Osteocyte (in vitro differentiated cells): ENCODE measurements at regions not wholly inside any gene's neighbourhood (a gene's known extent, or its start where the extent isn't known, plus 50 kb on each side); places are given as distances from the start of the nearest gene placed in this dataset.

Source experiments
- DNase-seq: peaks from one replicate; pipeline ENCODE4 v3.0.0; 2021; ENCODE audit warnings: mixed read lengths; ENCODE audit not compliant: unreplicated experiment; ENCODE audit errors: extremely low spot score
- H3K27ac Mint-ChIP-seq: one replicate; pipeline ENCODE4 v1.8.0; 2021; ENCODE audit warnings: mild to moderate bottlenecking, mixed read lengths; ENCODE audit not compliant: unreplicated experiment
- H3K27me3 Mint-ChIP-seq: one replicate; pipeline ENCODE4 v1.8.0; 2021; ENCODE audit warnings: mixed read lengths; ENCODE audit not compliant: unreplicated experiment
- H3K36me3 Mint-ChIP-seq: one replicate; pipeline ENCODE4 v1.8.0; 2021; ENCODE audit warnings: mixed read lengths; ENCODE audit not compliant: unreplicated experiment
- H3K4me1 Mint-ChIP-seq: one replicate; pipeline ENCODE4 v1.8.0; 2021; ENCODE audit warnings: mixed read lengths; ENCODE audit not compliant: unreplicated experiment
- H3K4me3 Mint-ChIP-seq: one replicate; pipeline ENCODE4 v1.8.0; 2021; ENCODE audit warnings: mild to moderate bottlenecking, moderate library complexity, mixed read lengths; ENCODE audit not compliant: unreplicated experiment
- H3K9me3 Mint-ChIP-seq: one replicate; pipeline ENCODE4 v1.8.0; 2021; ENCODE audit warnings: mixed read lengths; ENCODE audit not compliant: unreplicated experiment
- CTCF ChIP-seq: fragments of 200-600 bp; sonication (generic); IDR thresholded peaks from 2 replicates; pipeline ENCODE4 v1.5.0; 2021; ENCODE audit warnings: antibody characterized with exemption, mild to moderate bottlenecking, moderate library complexity

- no peak for DNase-seq
- H3K4me3 Mint-ChIP-seq = no peak overlapping the region
- H3K27ac Mint-ChIP-seq = peak overlapping the region; percentile 43
- H3K36me3 Mint-ChIP-seq = no peaks in the 10 kb centered on the region
- peaks cover 41% of the 10 kb centered on the region for H3K4me1 Mint-ChIP-seq
- H3K9me3 Mint-ChIP-seq = peaks cover 11% of the 10 kb centered on the region
- TF ChIP-seq CTCF = no peak
- H3K27me3 Mint-ChIP-seq = no peaks in the 10 kb centered on the region
These were observed 83.2 kb upstream of the TAS2R1 start for GRCh38 chr5:9713356-9713755.

- Mint-ChIP-seq H3K36me3 (no peaks in the 10 kb centered on the region), H3K27ac (peak overlapping the region; percentile 43), H3K9me3 (peaks cover 11% of the 10 kb centered on the region), H3K4me3 (no peak overlapping the region), H3K4me1 (peaks cover 45% of the 10 kb centered on the region), H3K27me3 (no peaks in the 10 kb centered on the region)
- no peak for TF ChIP-seq CTCF
- no peak for DNase-seq
These were observed 82.8 kb upstream of the TAS2R1 start for GRCh38 chr5:9712911-9713310.

GRCh38 chr5:9712506-9712905, 82.4 kb upstream of the TAS2R1 start:
- Mint-ChIP-seq H3K4me3 (no peak overlapping the region), H3K9me3 (peaks cover 10% of the 10 kb centered on the region), H3K36me3 (no peaks in the 10 kb centered on the region), H3K4me1 (peaks cover 47% of the 10 kb centered on the region), H3K27me3 (no peaks in the 10 kb centered on the region), H3K27ac (peak overlapping the region; percentile 62)
- no peak for TF ChIP-seq CTCF
- no peak for DNase-seq

GRCh38 chr5:9710069-9710468, 79.9 kb upstream of the TAS2R1 start:
- Mint-ChIP-seq H3K27ac (no peak overlapping the region), H3K4me1 (peaks cover 32% of the 10 kb centered on the region), H3K9me3 (peaks cover 3% of the 10 kb centered on the region), H3K36me3 (no peaks in the 10 kb centered on the region), H3K4me3 (no peak overlapping the region), H3K27me3 (no peaks in the 10 kb centered on the region)
- DNase-seq = no peak
- no peak for TF ChIP-seq CTCF

GRCh38 chr5:9707732-9708462, 77.7 kb upstream of the TAS2R1 start:
- Mint-ChIP-seq H3K9me3 (peaks cover 3% of the 10 kb centered on the region), H3K36me3 (no peaks in the 10 kb centered on the region), H3K4me1 (peaks cover 24% of the 10 kb centered on the region), H3K27me3 (no peaks in the 10 kb centered on the region), H3K27ac (no peak overlapping the region), H3K4me3 (no peak overlapping the region)
- no peak for TF ChIP-seq CTCF
- DNase-seq = no peak
